ENCODE measurements at regions not wholly inside any gene's neighbourhood (a gene's known extent, or its start where the extent isn't known, plus 50 kb on each side); places are given as distances from the start of the nearest gene placed in this dataset.

GRCh38 chr18:5651736-5652135 lies 107.9 kb upstream of the EPB41L3 start (continued):
- TF ChIP-seq ZNF331 (CRISPR knock-in tag; IDR thresholded peaks at IDR 0.05; ENCODE audit: low read depth), result no peak
- no peak for TF ChIP-seq EZH2 (IDR thresholded peaks at IDR 0.05; ENCODE audit: low read depth, unreplicated experiment)
- no peak for TF ChIP-seq ZNF114 (CRISPR knock-in tag; IDR thresholded peaks at IDR 0.05)
- no peak for TF ChIP-seq STAT1 (IDR thresholded peaks at IDR 0.05; ENCODE audit: unreplicated experiment)
- no peak for TF ChIP-seq CTCF (conservative IDR thresholded peaks at IDR 0.05; ENCODE audit: low read depth in 2 of 2)
- no peak for TF ChIP-seq JUNB (IDR thresholded peaks at IDR 0.05; ENCODE audit: unreplicated experiment)
- TF ChIP-seq NANOG (IDR thresholded peaks at IDR 0.05; ENCODE audit: borderline replicate concordance), result no peak
- no peak for TF ChIP-seq CREB1 (CRISPR knock-in tag; IDR thresholded peaks at IDR 0.05; ENCODE audit: low read depth)

- H3K36me3 Mint-ChIP-seq (ENCODE audit: low read depth), result no peaks in the 10 kb centered on the region
- Histone ChIP-seq H3K9me2 (ENCODE audit: insufficient read depth) (no peaks in the 10 kb centered on the region), H3F3A (replicated peaks; ENCODE audit: low read depth) (no peaks in the 10 kb centered on the region), H3K4me2 (no peak overlapping the region), H3K27me3 (ENCODE audit: insufficient read depth) (no peaks in the 10 kb centered on the region), H4K20me1 (replicated peaks; ENCODE audit: insufficient read depth) (no peaks in the 10 kb centered on the region), H3K4me1 (ENCODE audit: insufficient read depth) (peaks cover 4% of the 10 kb centered on the region; the same call in 1 of the 2 replicates), H2AFZ (no peak overlapping the region), H3K27ac (ENCODE audit: low read depth) (no peak overlapping the region), H3K79me2 (replicated peaks; ENCODE audit: insufficient read depth) (no peaks in the 10 kb centered on the region), H3K36me3 (ENCODE audit: insufficient read depth) (no peaks in the 10 kb centered on the region), H3K4me3 (no peak overlapping the region)
- no peak overlapping the region for H3K27ac Mint-ChIP-seq
- H3K4me1 Mint-ChIP-seq, result peaks cover 19% of the 10 kb centered on the region
- H3K9me3 Mint-ChIP-seq, result no peaks in the 10 kb centered on the region
- TF ChIP-seq ZNF462 (CRISPR knock-in tag; IDR thresholded peaks at IDR 0.05) (no peak), ZNF331 (CRISPR knock-in tag; IDR thresholded peaks at IDR 0.05; ENCODE audit: low read depth) (no peak), CTCF (conservative IDR thresholded peaks at IDR 0.05; ENCODE audit: low read depth in 2 of 2) (no peak)
- no peak for ATAC-seq
- no peak overlapping the region for H3K4me3 Mint-ChIP-seq
- H3K27me3 Mint-ChIP-seq (ENCODE audit: insufficient read depth, low read depth, poor library complexity), result peaks cover 2% of the 10 kb centered on the region
- DNase-seq (ENCODE audit: low spot score), result no peak
Measured at GRCh38 chr18:5649439-5649838, 105.6 kb upstream of the EPB41L3 start.
